ENCODE measurements at regions not wholly inside any gene's neighbourhood (a gene's known extent, or its start where the extent isn't known, plus 50 kb on each side); places are given as distances from the start of the nearest gene placed in this dataset.

GRCh38 chr5:4356201-4356600, 760.6 kb downstream of the IRX1 start:
- no peak for DNase-seq

- no peak for DNase-seq
These were observed 764.2 kb downstream of the IRX1 start for GRCh38 chr5:4359847-4360246.

- DNase-seq = no peak
These were observed 766.1 kb downstream of the IRX1 start for GRCh38 chr5:4361753-4362152.

GRCh38 chr5:4362411-4362810, 766.8 kb downstream of the IRX1 start:
- no peak for DNase-seq

GRCh38 chr5:4363045-4363444, 767.4 kb downstream of the IRX1 start:
- DNase-seq = no peak

GRCh38 chr5:4366628-4367027, 771.0 kb downstream of the IRX1 start:
- DNase-seq = no peak

- no peak for DNase-seq
These were observed 769.9 kb upstream of the ADAMTS16 start for GRCh38 chr5:4370218-4370617.

- no peak for DNase-seq
These were observed 767.6 kb upstream of the ADAMTS16 start for GRCh38 chr5:4372481-4372880.

GRCh38 chr5:4373051-4373820, 766.9 kb upstream of the ADAMTS16 start:
- DNase-seq = no peak

- no peak for DNase-seq
These were observed 765.3 kb upstream of the ADAMTS16 start for GRCh38 chr5:4374866-4375265.

- no peak for DNase-seq
These were observed 764.5 kb upstream of the ADAMTS16 start for GRCh38 chr5:4375640-4376039.

- no peak for DNase-seq
These were observed 757.0 kb upstream of the ADAMTS16 start for GRCh38 chr5:4383102-4383501.

GRCh38 chr5:4383518-4384198, 756.5 kb upstream of the ADAMTS16 start:
- DNase-seq = no peak

- DNase-seq = no peak
These were observed 755.5 kb upstream of the ADAMTS16 start for GRCh38 chr5:4384649-4385048.

GRCh38 chr5:4386152-4386551, 754.0 kb upstream of the ADAMTS16 start:
- DNase-seq = no peak

- DNase-seq = no peak
These were observed 752.8 kb upstream of the ADAMTS16 start for GRCh38 chr5:4387290-4387689.

GRCh38 chr5:4395752-4396151, 744.4 kb upstream of the ADAMTS16 start:
- DNase-seq = no peak

- no peak for DNase-seq
These were observed 734.4 kb upstream of the ADAMTS16 start for GRCh38 chr5:4405614-4406219.

GRCh38 chr5:4410151-4410550, 730.0 kb upstream of the ADAMTS16 start:
- DNase-seq = no peak

- DNase-seq = no peak
These were observed 728.5 kb upstream of the ADAMTS16 start for GRCh38 chr5:4411664-4412063.

- no peak for DNase-seq
These were observed 726.1 kb upstream of the ADAMTS16 start for GRCh38 chr5:4413996-4414395.

GRCh38 chr5:4418084-4418483, 722.0 kb upstream of the ADAMTS16 start:
- no peak for DNase-seq

- DNase-seq = no peak
These were observed 720.8 kb upstream of the ADAMTS16 start for GRCh38 chr5:4419281-4419680.

- DNase-seq = no peak
These were observed 720.0 kb upstream of the ADAMTS16 start for GRCh38 chr5:4420177-4420576.
